Tibial nerve (tissue), 4 donors: ENCODE measurements at regions not wholly inside any gene's neighbourhood (a gene's known extent, or its start where the extent isn't known, plus 50 kb on each side); places are given as distances from the start of the nearest gene placed in this dataset.

ENCODE experiments used
- DNase-seq, 2 donors: peaks; one replicate each; pipeline ENCODE4 v3.0.0-alpha.2; 2019; ENCODE audit warnings: low spot score in 2 of 2
- H3K27ac ChIP-seq, 4 donors: fragments of 200-600 bp; sonication (generic) in 3 of 4; one replicate each; pipeline ENCODE4 v1.5.1; 2017 to 2019; ENCODE audit warnings: mild to moderate bottlenecking in 1 of 4
- H3K27me3 ChIP-seq, 2 donors: fragments of 200-600 bp; sonication (generic) in 1 of 2; one replicate each; pipeline versions ENCODE4 v1.5.1 to v1.6.0; 2017 to 2019
- H3K36me3 ChIP-seq, 3 donors: fragments of 200-600 bp; sonication (generic); one replicate each; pipeline ENCODE4 v1.5.1; 2018 to 2019
- H3K4me1 ChIP-seq, 4 donors: fragments of 200-600 bp; sonication (generic) in 3 of 4; one replicate each; pipeline ENCODE4 v1.5.1; 2017 to 2019
- H3K4me3 ChIP-seq, 4 donors: fragments of 200-600 bp; sonication (generic) in 3 of 4; one replicate each; pipeline ENCODE4 v1.5.1; 2017 to 2019; ENCODE audit warnings: mild to moderate bottlenecking in 1 of 4, moderate library complexity in 1 of 4
- H3K9me3 ChIP-seq, 4 donors: fragments of 200-600 bp; sonication (generic) in 3 of 4; one replicate each; pipeline ENCODE4 v1.5.1; 2017 to 2019
- EP300 ChIP-seq, 2 donors: sonication (generic); formaldehyde crosslinking; IDR thresholded peaks; one replicate each; pipeline ENCODE4 v1.6.1; 2017; ENCODE audit warnings: antibody characterized with exemption in 2 of 2, mild to moderate bottlenecking in 1 of 2
- POLR2A ChIP-seq, 2 donors: fragments of 450-650 bp; IDR thresholded peaks; one replicate each; pipeline ENCODE4 v1.6.1; 2017; ENCODE audit warnings: antibody characterized with exemption in 2 of 2, mild to moderate bottlenecking in 2 of 2, moderate library complexity in 2 of 2
- WGBS, 2 donors: methylation state at CpG; one replicate each; pipeline ENCODE4 v1.1.5; 2018; 5-methylcytosine and 5-hydroxymethylcytosine counted together
- TF ChIP-seq, protein P1 (sequence below), 5 experiments: fragments of 200-600 bp in 3 of 5; fragments of 450-650 bp in 2 of 5; sonication (generic) in 3 of 5; IDR thresholded peaks; one replicate each; pipeline ENCODE4 v1.5.1; 2016 to 2019; ENCODE audit warnings: antibody characterized with exemption in 5 of 5, mild to moderate bottlenecking in 3 of 5, moderate library complexity in 2 of 5

DNA sequence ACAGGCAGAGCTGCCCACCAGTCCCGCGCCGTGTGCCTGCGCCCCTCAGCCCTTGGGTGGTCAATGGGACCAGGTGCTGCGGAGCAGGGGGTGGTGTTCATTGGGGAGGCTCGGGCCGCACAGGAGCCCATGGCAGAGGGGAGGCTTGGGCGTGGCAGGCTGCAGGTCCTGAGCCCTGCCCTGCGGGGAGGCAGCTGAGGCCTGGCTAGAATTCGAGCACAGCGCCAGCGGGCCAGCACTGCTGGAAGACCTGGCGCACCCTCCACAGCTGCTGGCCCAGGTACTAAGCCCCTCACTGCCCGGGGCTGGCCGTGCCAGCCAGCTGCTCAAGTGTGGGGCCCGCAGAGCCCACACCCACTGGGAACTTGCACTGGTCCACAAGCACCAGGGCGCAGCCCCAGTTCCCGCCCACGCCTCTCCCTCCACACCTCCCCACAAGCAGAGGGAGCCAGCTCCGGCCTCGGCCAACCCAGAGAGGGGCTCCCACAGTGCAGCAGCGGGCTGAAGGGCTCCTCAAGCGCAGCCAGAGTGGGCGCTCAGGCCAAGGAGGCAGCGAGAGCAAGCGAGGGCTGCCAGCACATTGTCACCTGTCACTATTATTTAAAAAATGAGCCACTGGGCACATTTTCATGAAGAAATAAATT is 645.8 kb downstream of the CENPC start:
- 93 to 94% methylated on average over 13 to 21 of the region's 26 CpGs for WGBS, 2 donors

DNA sequence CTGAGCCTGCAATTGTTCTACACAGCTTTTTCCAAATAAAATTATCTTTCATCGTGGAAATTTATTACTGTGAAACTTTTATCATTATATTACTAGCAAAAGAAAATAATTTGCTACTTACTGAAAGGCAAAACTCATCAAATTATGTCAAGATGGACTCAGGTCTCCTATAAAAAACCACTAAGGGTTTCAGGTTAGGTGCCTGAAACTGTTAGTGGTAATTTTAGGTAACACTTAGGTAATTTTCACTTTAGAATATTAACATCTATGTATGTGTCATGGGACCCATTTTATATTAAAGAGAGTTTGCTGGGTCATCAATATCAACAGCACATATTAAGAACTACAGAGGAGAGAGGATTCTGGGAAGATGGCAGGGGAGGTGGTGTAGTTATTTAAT is 651.5 kb downstream of the CENPC start:
- H3K4me3 ChIP-seq = no peak overlapping the region
- WGBS, 2 donors = 93 to 95% methylated on average over 1 of the region's 1 CpG
- DNase-seq = no peak
- H3K27ac ChIP-seq = no peak overlapping the region
- H3K9me3 ChIP-seq = peaks cover 0 to 2% (median 0%) of the 10 kb centered on the region in 4 donors
- H3K4me1 ChIP-seq = no peaks in the 10 kb centered on the region
- no peaks in the 10 kb centered on the region for H3K27me3 ChIP-seq
- TF ChIP-seq, protein P1, sequence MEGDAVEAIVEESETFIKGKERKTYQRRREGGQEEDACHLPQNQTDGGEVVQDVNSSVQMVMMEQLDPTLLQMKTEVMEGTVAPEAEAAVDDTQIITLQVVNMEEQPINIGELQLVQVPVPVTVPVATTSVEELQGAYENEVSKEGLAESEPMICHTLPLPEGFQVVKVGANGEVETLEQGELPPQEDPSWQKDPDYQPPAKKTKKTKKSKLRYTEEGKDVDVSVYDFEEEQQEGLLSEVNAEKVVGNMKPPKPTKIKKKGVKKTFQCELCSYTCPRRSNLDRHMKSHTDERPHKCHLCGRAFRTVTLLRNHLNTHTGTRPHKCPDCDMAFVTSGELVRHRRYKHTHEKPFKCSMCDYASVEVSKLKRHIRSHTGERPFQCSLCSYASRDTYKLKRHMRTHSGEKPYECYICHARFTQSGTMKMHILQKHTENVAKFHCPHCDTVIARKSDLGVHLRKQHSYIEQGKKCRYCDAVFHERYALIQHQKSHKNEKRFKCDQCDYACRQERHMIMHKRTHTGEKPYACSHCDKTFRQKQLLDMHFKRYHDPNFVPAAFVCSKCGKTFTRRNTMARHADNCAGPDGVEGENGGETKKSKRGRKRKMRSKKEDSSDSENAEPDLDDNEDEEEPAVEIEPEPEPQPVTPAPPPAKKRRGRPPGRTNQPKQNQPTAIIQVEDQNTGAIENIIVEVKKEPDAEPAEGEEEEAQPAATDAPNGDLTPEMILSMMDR (IDR thresholded peaks at IDR 0.05) = no peak
- no peak for TF ChIP-seq POLR2A (IDR thresholded peaks at IDR 0.05)
- H3K36me3 ChIP-seq = no peaks in the 10 kb centered on the region

More for the DNA sequence above, 645.8 kb downstream of the CENPC start:
- Histone ChIP-seq H3K27me3 (no peaks in the 10 kb centered on the region), H3K4me1 (no peaks in the 10 kb centered on the region), H3K27ac (no peak overlapping the region), H3K36me3 (no peaks in the 10 kb centered on the region), H3K4me3 (no peak overlapping the region), H3K9me3 (peaks cover 0 to 12% (median 0%) of the 10 kb centered on the region in 4 donors)
- DNase-seq = no peak
- TF ChIP-seq POLR2A (IDR thresholded peaks at IDR 0.05) (no peak), EP300 (IDR thresholded peaks at IDR 0.05) (no peak)
- TF ChIP-seq, protein P1 (IDR thresholded peaks at IDR 0.05) = no peak

DNA sequence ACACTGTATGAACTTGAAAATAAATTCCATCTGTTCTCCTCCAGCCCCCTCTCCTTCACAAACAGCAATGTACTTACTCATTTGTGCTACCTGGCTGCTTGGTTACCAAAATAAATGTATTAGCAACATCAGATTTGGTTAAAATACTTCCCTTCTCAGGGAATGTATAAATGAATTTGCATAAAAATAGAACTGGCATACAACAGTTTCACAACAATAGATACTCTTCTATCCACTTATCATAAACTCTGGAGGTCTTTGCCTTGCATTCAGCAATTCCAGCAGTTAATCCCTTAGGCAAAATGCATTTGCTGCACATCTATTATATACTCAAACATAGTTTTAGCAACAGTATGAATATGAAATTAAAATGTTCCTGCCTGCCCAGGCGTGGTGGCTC is 658.2 kb downstream of the CENPC start:
- no peak for TF ChIP-seq POLR2A (IDR thresholded peaks at IDR 0.05)
- TF ChIP-seq, protein P1 (IDR thresholded peaks at IDR 0.05) = no peak
- TF ChIP-seq EP300 (IDR thresholded peaks at IDR 0.05) = no peak
- no peak overlapping the region for H3K4me3 ChIP-seq
- no peaks in the 10 kb centered on the region for H3K4me1 ChIP-seq
- no peaks in the 10 kb centered on the region for H3K9me3 ChIP-seq
- H3K27ac ChIP-seq = no peak overlapping the region
- H3K36me3 ChIP-seq = no peaks in the 10 kb centered on the region
- H3K27me3 ChIP-seq = no peaks in the 10 kb centered on the region
- no peak for DNase-seq
- WGBS, 2 donors = 75 to 90% methylated on average over 1 of the region's 1 CpG

DNA sequence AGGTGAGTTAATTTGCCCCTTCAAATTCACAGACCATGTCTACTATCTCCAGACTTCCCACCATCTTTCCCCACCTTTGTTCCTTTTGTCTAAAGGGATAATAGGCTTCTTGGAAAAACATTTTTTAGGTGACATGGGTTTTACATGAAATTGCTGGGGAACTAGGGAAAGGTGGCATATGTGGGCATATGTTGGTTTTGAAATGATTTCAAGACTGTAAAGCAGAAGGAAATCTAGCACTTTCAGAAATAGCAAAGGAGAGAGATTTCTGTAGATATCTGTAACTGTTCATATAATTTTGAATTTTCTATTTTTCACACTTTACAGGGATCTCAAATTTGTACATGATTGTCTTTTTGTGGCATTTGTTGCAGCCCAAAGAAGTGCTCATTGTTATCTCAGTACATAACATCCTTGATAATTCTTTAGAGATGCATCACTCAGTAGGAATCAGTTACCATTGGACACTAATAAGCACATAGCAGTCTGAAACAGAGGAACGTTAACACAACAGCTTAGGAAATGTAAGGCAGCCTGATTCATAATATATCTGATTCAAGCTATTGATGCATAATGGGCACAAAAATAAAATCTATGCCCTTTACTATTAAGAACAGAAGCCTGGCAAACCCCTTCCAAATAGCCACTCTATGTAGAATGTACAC is 659.7 kb downstream of the CENPC start:
- no peak for DNase-seq
- Histone ChIP-seq H3K27me3 (no peaks in the 10 kb centered on the region), H3K4me1 (no peaks in the 10 kb centered on the region), H3K36me3 (no peaks in the 10 kb centered on the region), H3K27ac (no peak overlapping the region), H3K4me3 (no peak overlapping the region), H3K9me3 (no peaks in the 10 kb centered on the region)
- WGBS, 2 donors = 67 to 68% methylated on average over 1 of the region's 1 CpG
- TF ChIP-seq POLR2A (IDR thresholded peaks at IDR 0.05) (no peak), EP300 (IDR thresholded peaks at IDR 0.05) (no peak)
- TF ChIP-seq, protein P1 (IDR thresholded peaks at IDR 0.05) = no peak

DNA sequence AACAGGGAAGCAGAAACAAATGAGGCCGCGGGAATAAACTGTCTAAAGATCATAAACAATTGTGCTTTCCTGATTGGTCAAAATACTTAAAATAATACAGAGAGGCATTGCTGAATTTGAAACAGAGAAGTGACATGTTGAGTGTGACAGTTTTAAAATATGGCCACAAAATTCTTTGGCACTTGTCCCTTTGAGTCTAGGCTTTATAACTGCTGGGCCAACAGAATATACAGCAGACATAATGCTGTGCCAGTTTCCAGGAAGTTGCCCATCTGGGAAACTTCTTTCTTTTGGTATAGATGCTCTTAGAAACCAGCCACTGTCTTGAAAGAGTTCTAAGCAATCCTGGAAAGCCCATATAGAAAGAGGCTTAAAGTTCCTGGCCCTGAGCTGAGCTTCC is 668.4 kb downstream of the CENPC start:
- no peak for DNase-seq
- WGBS, 2 donors = 89 to 92% methylated on average over 2 of the region's 2 CpGs
- no peaks in the 10 kb centered on the region for H3K36me3 ChIP-seq
- no peak overlapping the region for H3K4me3 ChIP-seq
- H3K27me3 ChIP-seq = no peaks in the 10 kb centered on the region
- no peak overlapping the region for H3K27ac ChIP-seq
- TF ChIP-seq EP300 (IDR thresholded peaks at IDR 0.05) = no peak
- TF ChIP-seq POLR2A (IDR thresholded peaks at IDR 0.05) = no peak
- TF ChIP-seq, protein P1 (IDR thresholded peaks at IDR 0.05) = no peak
- no peaks in the 10 kb centered on the region for H3K4me1 ChIP-seq
- no peaks in the 10 kb centered on the region for H3K9me3 ChIP-seq
